GM23248 (cell line): ENCODE measurements at regions not wholly inside any gene's neighbourhood (a gene's known extent, or its start where the extent isn't known, plus 50 kb on each side); places are given as distances from the start of the nearest gene placed in this dataset.

Source experiments
- DNase-seq: peaks from one replicate; pipeline ENCODE4 v3.0.0-alpha.2; 2015
- H2AFZ ChIP-seq: fragments of 200-600 bp; sonication (generic); 2 replicates; pipeline ENCODE4 v1.6.1; 2016; ENCODE audit warnings: antibody characterized with exemption
- H3F3A ChIP-seq: fragments of 200-600 bp; sonication (generic); 2 replicates; pipeline ENCODE4 v1.6.1; 2016; ENCODE audit warnings: mild to moderate bottlenecking, antibody characterized with exemption, mixed run types; ENCODE audit not compliant: insufficient read depth
- H3K27ac ChIP-seq: fragments of 200-600 bp; sonication (generic); 2 replicates; pipeline ENCODE4 v1.5.1; 2016; ENCODE audit warnings: mild to moderate bottlenecking
- H3K27me3 ChIP-seq: fragments of 200-600 bp; sonication (generic); replicated peaks from 2 replicates; pipeline ENCODE4 v1.6.1; 2016; ENCODE audit warnings: mild to moderate bottlenecking; ENCODE audit not compliant: insufficient read depth
- H3K36me3 ChIP-seq: fragments of 200-600 bp; sonication (generic); 2 replicates; pipeline ENCODE4 v1.6.1; 2016; ENCODE audit warnings: low read depth, mild to moderate bottlenecking
- H3K4me1 ChIP-seq: fragments of 200-600 bp; sonication (generic); 2 replicates; pipeline ENCODE4 v1.6.1; 2016; ENCODE audit warnings: mild to moderate bottlenecking; ENCODE audit not compliant: insufficient read depth
- H3K4me2 ChIP-seq: fragments of 200-600 bp; sonication (generic); one replicate; pipeline ENCODE4 v1.6.1; 2016; ENCODE audit warnings: mild to moderate bottlenecking; ENCODE audit not compliant: unreplicated experiment
- H3K4me3 ChIP-seq: fragments of 200-600 bp; sonication (generic); 2 replicates; pipeline ENCODE4 v1.5.1; 2016; ENCODE audit warnings: mild to moderate bottlenecking
- H3K79me2 ChIP-seq: fragments of 200-600 bp; sonication (generic); 2 replicates; pipeline ENCODE4 v1.6.1; 2016; ENCODE audit warnings: mild to moderate bottlenecking; ENCODE audit not compliant: insufficient read depth
- H3K9ac ChIP-seq: fragments of 200-600 bp; sonication (generic); 2 replicates; pipeline ENCODE4 v1.6.1; 2016; ENCODE audit warnings: mild to moderate bottlenecking
- H3K9me2 ChIP-seq: fragments of 200-600 bp; sonication (generic); 2 replicates; pipeline ENCODE4 v1.6.1; 2016; ENCODE audit warnings: mixed run types, mild to moderate bottlenecking, moderate library complexity; ENCODE audit not compliant: insufficient read depth
- H3K9me3 ChIP-seq: fragments of 200-600 bp; sonication (generic); one replicate; pipeline ENCODE4 v1.6.1; 2017; ENCODE audit warnings: low read depth
- H4K20me1 ChIP-seq: fragments of 200-600 bp; sonication (generic); 2 replicates; pipeline ENCODE4 v1.6.0; 2016; ENCODE audit not compliant: insufficient read depth
- EZH2 ChIP-seq: fragments of 200-600 bp; sonication (generic); IDR thresholded peaks from 2 replicates; pipeline ENCODE4 v1.6.1; 2018; ENCODE audit warnings: antibody characterized with exemption, mild to moderate bottlenecking; ENCODE audit not compliant: insufficient read depth, poor library complexity, severe bottlenecking
- EZH2phosphoT487 ChIP-seq: fragments of 200-600 bp; sonication (generic); IDR thresholded peaks from 2 replicates; pipeline ENCODE4 v1.6.1; 2018; ENCODE audit warnings: antibody characterized with exemption, moderate library complexity, mild to moderate bottlenecking, low read depth; ENCODE audit not compliant: insufficient read depth
- WGBS, 2 experiments: methylation state at CpG; one replicate each; pipeline ENCODE4 v1.1.6; 2015 to 2017; ENCODE audit warnings: low lambda C conversion rate in 2 of 2, low coverage in 1 of 2; ENCODE audit errors: missing lambda C conversion rate in 2 of 2; 5-methylcytosine and 5-hydroxymethylcytosine counted together
- in situ Hi-C: fragments of 300-500 bp; cut with MboI; formaldehyde crosslinking; loops from 2 replicates; pipeline ENCODE4 v1.15.0; 2020

GRCh38 chr2:103132536-103133217 is 370.8 kb downstream of the TMEM182 start:
- H2AFZ ChIP-seq: no peak overlapping the region
- H3K9me2 ChIP-seq: no peaks in the 10 kb centered on the region
- H3K4me3 ChIP-seq: no peak overlapping the region
- no peaks in the 10 kb centered on the region for H3K4me1 ChIP-seq
- H3K36me3 ChIP-seq: no peaks in the 10 kb centered on the region
- no peaks in the 10 kb centered on the region for H4K20me1 ChIP-seq
- H3F3A ChIP-seq: no peaks in the 10 kb centered on the region
- in situ Hi-C loops: no loop called here
- H3K79me2 ChIP-seq: no peaks in the 10 kb centered on the region
- TF ChIP-seq EZH2phosphoT487 (no peak), EZH2 (no peak)
- no peak overlapping the region for H3K9ac ChIP-seq
- no peak overlapping the region for H3K4me2 ChIP-seq
- no peak for DNase-seq
- no peak overlapping the region for H3K27ac ChIP-seq
- H3K27me3 ChIP-seq: no peaks in the 10 kb centered on the region
- WGBS, 2 experiments: 10 to 28% methylated on average over 2 of the region's 2 CpGs
- no peaks in the 10 kb centered on the region for H3K9me3 ChIP-seq

- no peak overlapping the region for H3K27ac ChIP-seq
- DNase-seq: no peak
- no peak overlapping the region for H2AFZ ChIP-seq
- no peaks in the 10 kb centered on the region for H4K20me1 ChIP-seq
- H3K36me3 ChIP-seq: no peaks in the 10 kb centered on the region
- no peaks in the 10 kb centered on the region for H3K27me3 ChIP-seq
- H3K4me3 ChIP-seq: no peak overlapping the region
- H3K9me3 ChIP-seq: no peaks in the 10 kb centered on the region
- no peak overlapping the region for H3K4me2 ChIP-seq
- no peak overlapping the region for H3K9ac ChIP-seq
- no peaks in the 10 kb centered on the region for H3K4me1 ChIP-seq
- TF ChIP-seq EZH2phosphoT487 (no peak), EZH2 (no peak)
- in situ Hi-C loops: no loop called here
- WGBS, 2 experiments: 12 to 21% methylated on average over 6 of the region's 6 CpGs
- H3F3A ChIP-seq: no peaks in the 10 kb centered on the region
- no peaks in the 10 kb centered on the region for H3K79me2 ChIP-seq
- H3K9me2 ChIP-seq: no peaks in the 10 kb centered on the region
Observed at GRCh38 chr2:103135679-103136078, 373.8 kb downstream of the TMEM182 start.

GRCh38 chr2:103138123-103138901 is 376.5 kb downstream of the TMEM182 start:
- H3K36me3 ChIP-seq: no peaks in the 10 kb centered on the region
- TF ChIP-seq EZH2phosphoT487 (no peak), EZH2 (no peak)
- H3K27ac ChIP-seq: no peak overlapping the region
- in situ Hi-C loops: no loop called here
- no peaks in the 10 kb centered on the region for H3K9me3 ChIP-seq
- no peaks in the 10 kb centered on the region for H3K4me1 ChIP-seq
- H3F3A ChIP-seq: no peaks in the 10 kb centered on the region
- no peak for DNase-seq
- H3K27me3 ChIP-seq: no peaks in the 10 kb centered on the region
- no peaks in the 10 kb centered on the region for H3K9me2 ChIP-seq
- no peak overlapping the region for H3K4me2 ChIP-seq
- 13 to 18% methylated on average over 5 of the region's 5 CpGs for WGBS, 2 experiments
- H3K9ac ChIP-seq: no peak overlapping the region
- H3K79me2 ChIP-seq: no peaks in the 10 kb centered on the region
- H4K20me1 ChIP-seq: no peaks in the 10 kb centered on the region
- no peak overlapping the region for H3K4me3 ChIP-seq
- no peak overlapping the region for H2AFZ ChIP-seq

- Histone ChIP-seq H3K27me3 (no peaks in the 10 kb centered on the region), H2AFZ (no peak overlapping the region), H3K9me2 (no peaks in the 10 kb centered on the region), H3K4me2 (no peak overlapping the region), H3K36me3 (no peaks in the 10 kb centered on the region), H3K9ac (no peak overlapping the region), H3K4me3 (no peak overlapping the region), H4K20me1 (no peaks in the 10 kb centered on the region), H3K9me3 (no peaks in the 10 kb centered on the region), H3K79me2 (no peaks in the 10 kb centered on the region), H3K4me1 (no peaks in the 10 kb centered on the region), H3K27ac (no peak overlapping the region), H3F3A (no peaks in the 10 kb centered on the region)
- in situ Hi-C loops: no loop called here
- TF ChIP-seq EZH2: no peak
- no peak for TF ChIP-seq EZH2phosphoT487
- 28 to 29% methylated on average over 7 of the region's 7 CpGs for WGBS, 2 experiments
- DNase-seq: no peak
Observed at GRCh38 chr2:103139628-103140268, 377.9 kb downstream of the TMEM182 start.
